ENCODE measurements at regions not wholly inside any gene's neighbourhood (a gene's known extent, or its start where the extent isn't known, plus 50 kb on each side); places are given as distances from the start of the nearest gene placed in this dataset.

GRCh38 chr2:147567136-147567535 lies 277.7 kb upstream of the ACVR2A start:
- TF ChIP-seq ARNTL (CRISPR knock-in tag; IDR thresholded peaks at IDR 0.05; ENCODE audit: borderline replicate concordance, low read depth) (no peak), SNAI2 (CRISPR knock-in tag; IDR thresholded peaks at IDR 0.05) (no peak), ZNF565 (CRISPR knock-in tag; conservative IDR thresholded peaks at IDR 0.05; ENCODE audit: low read depth) (no peak), TOX (CRISPR knock-in tag; IDR thresholded peaks at IDR 0.05; ENCODE audit: borderline replicate concordance) (no peak), RARB (CRISPR knock-in tag; IDR thresholded peaks at IDR 0.05) (no peak), CSDC2 (CRISPR knock-in tag; IDR thresholded peaks at IDR 0.05) (no peak), TSHZ2 (CRISPR knock-in tag; IDR thresholded peaks at IDR 0.05) (no peak), ZFP30 (CRISPR knock-in tag; IDR thresholded peaks at IDR 0.05) (no peak), GLIS3 (CRISPR knock-in tag; IDR thresholded peaks at IDR 0.05) (no peak), ZNF70 (CRISPR knock-in tag; IDR thresholded peaks at IDR 0.05) (no peak)
- no peak for ATAC-seq

DNA sequence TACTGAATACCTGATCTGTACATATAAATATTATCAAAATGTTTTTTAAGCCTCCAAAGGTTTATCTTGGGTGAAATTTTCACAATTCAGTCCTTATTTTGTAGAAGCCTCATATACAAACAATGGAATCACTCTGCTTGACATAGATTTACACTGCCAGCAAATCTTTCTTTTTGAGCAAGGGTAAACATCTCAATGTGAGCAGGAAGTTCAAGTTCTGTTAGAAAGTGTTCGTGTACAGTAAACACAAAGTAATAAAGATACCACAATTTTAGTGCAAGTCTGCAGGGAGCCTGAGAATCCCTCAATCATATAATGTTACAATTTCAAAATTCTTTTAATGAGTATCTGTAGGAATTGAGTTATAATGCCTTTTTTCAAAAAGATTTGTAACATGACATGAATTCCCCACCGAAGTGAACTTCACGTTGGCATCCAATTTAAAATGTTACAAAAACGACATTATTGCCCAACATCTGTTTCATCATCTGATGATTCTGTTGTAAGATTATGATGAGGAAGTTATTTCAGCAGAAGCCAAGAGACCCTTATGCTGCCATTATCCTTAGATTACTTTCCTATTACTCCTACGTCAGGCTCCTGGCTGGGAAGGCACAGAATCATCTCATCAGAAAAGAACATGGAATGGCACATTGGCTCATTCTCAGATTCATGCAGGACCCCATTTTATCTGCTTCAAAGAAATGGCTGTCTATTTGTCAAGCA lies 283.9 kb upstream of the ACVR2A start:
- ATAC-seq: no peak
- no peak for TF ChIP-seq ZC3H10 (CRISPR knock-in tag; IDR thresholded peaks at IDR 0.05)
- TF ChIP-seq CSDC2 (CRISPR knock-in tag; IDR thresholded peaks at IDR 0.05): no peak
- TF ChIP-seq BACH2 (CRISPR knock-in tag; IDR thresholded peaks at IDR 0.05; ENCODE audit: borderline replicate concordance): no peak
- TF ChIP-seq ARNTL (CRISPR knock-in tag; IDR thresholded peaks at IDR 0.05; ENCODE audit: borderline replicate concordance, low read depth): no peak
- TF ChIP-seq TSHZ2 (CRISPR knock-in tag; IDR thresholded peaks at IDR 0.05): no peak
- TF ChIP-seq, protein P1, sequence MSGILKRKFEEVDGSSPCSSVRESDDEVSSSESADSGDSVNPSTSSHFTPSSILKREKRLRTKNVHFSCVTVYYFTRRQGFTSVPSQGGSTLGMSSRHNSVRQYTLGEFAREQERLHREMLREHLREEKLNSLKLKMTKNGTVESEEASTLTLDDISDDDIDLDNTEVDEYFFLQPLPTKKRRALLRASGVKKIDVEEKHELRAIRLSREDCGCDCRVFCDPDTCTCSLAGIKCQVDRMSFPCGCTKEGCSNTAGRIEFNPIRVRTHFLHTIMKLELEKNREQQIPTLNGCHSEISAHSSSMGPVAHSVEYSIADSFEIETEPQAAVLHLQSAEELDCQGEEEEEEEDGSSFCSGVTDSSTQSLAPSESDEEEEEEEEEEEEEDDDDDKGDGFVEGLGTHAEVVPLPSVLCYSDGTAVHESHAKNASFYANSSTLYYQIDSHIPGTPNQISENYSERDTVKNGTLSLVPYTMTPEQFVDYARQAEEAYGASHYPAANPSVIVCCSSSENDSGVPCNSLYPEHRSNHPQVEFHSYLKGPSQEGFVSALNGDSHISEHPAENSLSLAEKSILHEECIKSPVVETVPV (CRISPR knock-in tag; IDR thresholded peaks at IDR 0.05): no peak
- TF ChIP-seq OSR1 (CRISPR knock-in tag; IDR thresholded peaks at IDR 0.05): no peak
- TF ChIP-seq ISL1 (CRISPR knock-in tag; IDR thresholded peaks at IDR 0.05): no peak
- TF ChIP-seq TCF4 (CRISPR knock-in tag; IDR thresholded peaks at IDR 0.05; ENCODE audit: borderline replicate concordance): no peak
- TF ChIP-seq, protein P2, sequence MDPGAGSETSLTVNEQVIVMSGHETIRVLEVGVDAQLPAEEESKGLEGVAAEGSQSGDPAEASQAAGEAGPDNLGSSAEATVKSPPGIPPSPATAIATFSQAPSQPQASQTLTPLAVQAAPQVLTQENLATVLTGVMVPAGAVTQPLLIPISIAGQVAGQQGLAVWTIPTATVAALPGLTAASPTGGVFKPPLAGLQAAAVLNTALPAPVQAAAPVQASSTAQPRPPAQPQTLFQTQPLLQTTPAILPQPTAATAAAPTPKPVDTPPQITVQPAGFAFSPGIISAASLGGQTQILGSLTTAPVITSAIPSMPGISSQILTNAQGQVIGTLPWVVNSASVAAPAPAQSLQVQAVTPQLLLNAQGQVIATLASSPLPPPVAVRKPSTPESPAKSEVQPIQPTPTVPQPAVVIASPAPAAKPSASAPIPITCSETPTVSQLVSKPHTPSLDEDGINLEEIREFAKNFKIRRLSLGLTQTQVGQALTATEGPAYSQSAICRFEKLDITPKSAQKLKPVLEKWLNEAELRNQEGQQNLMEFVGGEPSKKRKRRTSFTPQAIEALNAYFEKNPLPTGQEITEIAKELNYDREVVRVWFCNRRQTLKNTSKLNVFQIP (CRISPR knock-in tag; IDR thresholded peaks at IDR 0.05; ENCODE audit: borderline replicate concordance, low read depth): no peak
- TF ChIP-seq ZFP30 (CRISPR knock-in tag; IDR thresholded peaks at IDR 0.05): no peak
- TF ChIP-seq ZNF70 (CRISPR knock-in tag; IDR thresholded peaks at IDR 0.05): no peak
- no peak for TF ChIP-seq ZNF565 (CRISPR knock-in tag; conservative IDR thresholded peaks at IDR 0.05; ENCODE audit: low read depth)
- no peak for TF ChIP-seq GLIS3 (CRISPR knock-in tag; IDR thresholded peaks at IDR 0.05)
- no peak for TF ChIP-seq TOX (CRISPR knock-in tag; IDR thresholded peaks at IDR 0.05; ENCODE audit: borderline replicate concordance)

GRCh38 chr2:147559070-147559725 lies 285.6 kb upstream of the ACVR2A start:
- no peak for ATAC-seq
- TF ChIP-seq PPARA (CRISPR knock-in tag; IDR thresholded peaks at IDR 0.05; ENCODE audit: borderline replicate concordance) (no peak), TOX (CRISPR knock-in tag; IDR thresholded peaks at IDR 0.05; ENCODE audit: borderline replicate concordance) (no peak)
- TF ChIP-seq, protein P3, sequence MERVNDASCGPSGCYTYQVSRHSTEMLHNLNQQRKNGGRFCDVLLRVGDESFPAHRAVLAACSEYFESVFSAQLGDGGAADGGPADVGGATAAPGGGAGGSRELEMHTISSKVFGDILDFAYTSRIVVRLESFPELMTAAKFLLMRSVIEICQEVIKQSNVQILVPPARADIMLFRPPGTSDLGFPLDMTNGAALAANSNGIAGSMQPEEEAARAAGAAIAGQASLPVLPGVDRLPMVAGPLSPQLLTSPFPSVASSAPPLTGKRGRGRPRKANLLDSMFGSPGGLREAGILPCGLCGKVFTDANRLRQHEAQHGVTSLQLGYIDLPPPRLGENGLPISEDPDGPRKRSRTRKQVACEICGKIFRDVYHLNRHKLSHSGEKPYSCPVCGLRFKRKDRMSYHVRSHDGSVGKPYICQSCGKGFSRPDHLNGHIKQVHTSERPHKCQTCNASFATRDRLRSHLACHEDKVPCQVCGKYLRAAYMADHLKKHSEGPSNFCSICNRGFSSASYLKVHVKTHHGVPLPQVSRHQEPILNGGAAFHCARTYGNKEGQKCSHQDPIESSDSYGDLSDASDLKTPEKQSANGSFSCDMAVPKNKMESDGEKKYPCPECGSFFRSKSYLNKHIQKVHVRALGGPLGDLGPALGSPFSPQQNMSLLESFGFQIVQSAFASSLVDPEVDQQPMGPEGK (CRISPR knock-in tag; IDR thresholded peaks at IDR 0.05; ENCODE audit: borderline replicate concordance): no peak
